ENCODE measurements at regions not wholly inside any gene's neighbourhood (a gene's known extent, or its start where the extent isn't known, plus 50 kb on each side); places are given as distances from the start of the nearest gene placed in this dataset.

- TF ChIP-seq JUNB (IDR thresholded peaks at IDR 0.05; ENCODE audit: unreplicated experiment) (no peak), NANOG (IDR thresholded peaks at IDR 0.05; ENCODE audit: borderline replicate concordance) (no peak), EZH2 (IDR thresholded peaks at IDR 0.05; ENCODE audit: low read depth, unreplicated experiment) (no peak), POLR2AphosphoS5 (IDR thresholded peaks at IDR 0.05; ENCODE audit: low read depth) (no peak), ZNF462 (CRISPR knock-in tag; IDR thresholded peaks at IDR 0.05) (no peak), REST (IDR thresholded peaks at IDR 0.05; ENCODE audit: unreplicated experiment) (no peak), CTCF (conservative IDR thresholded peaks at IDR 0.05; ENCODE audit: low read depth in 2 of 2) (no peak), ZNF114 (CRISPR knock-in tag; IDR thresholded peaks at IDR 0.05) (no peak), ETS1 (IDR thresholded peaks at IDR 0.05) (no peak), ZNF331 (CRISPR knock-in tag; IDR thresholded peaks at IDR 0.05; ENCODE audit: low read depth) (no peak)
- Histone ChIP-seq H3K27me3 (ENCODE audit: insufficient read depth) (no peaks in the 10 kb centered on the region), H3K27ac (ENCODE audit: low read depth) (no peak overlapping the region), H3K4me3 (no peak overlapping the region), H3K79me2 (replicated peaks; ENCODE audit: insufficient read depth) (peaks cover 87% of the 10 kb centered on the region), H4K20me1 (replicated peaks; ENCODE audit: insufficient read depth) (no peaks in the 10 kb centered on the region; the same call in 1 of the 2 replicates), H3K36me3 (ENCODE audit: insufficient read depth) (0 out of 2 replicates have a peak, but pooled peaks cover 3% of the 10 kb centered on the region), H3K4me1 (ENCODE audit: insufficient read depth) (0 out of 2 replicates have a peak, but pooled peaks cover 8% of the 10 kb centered on the region), H3K4me2 (no peak overlapping the region), H3F3A (replicated peaks; ENCODE audit: low read depth) (no peaks in the 10 kb centered on the region), H2AFZ (no peak overlapping the region), H3K9me2 (ENCODE audit: insufficient read depth) (no peaks in the 10 kb centered on the region)
- no peak for ATAC-seq
- Mint-ChIP-seq H3K9me3 (peaks cover 2% of the 10 kb centered on the region; the same call in 2 of the 3 replicates), H3K4me3 (no peak overlapping the region), H3K4me1 (peaks cover 14% of the 10 kb centered on the region; the same call in 2 of the 3 replicates), H3K36me3 (ENCODE audit: low read depth) (no peaks in the 10 kb centered on the region; the same call in 2 of the 3 replicates), H3K27me3 (ENCODE audit: insufficient read depth, low read depth, poor library complexity) (peaks cover 2% of the 10 kb centered on the region), H3K27ac (no peak overlapping the region)
- no peak for DNase-seq (ENCODE audit: low spot score)
These were observed 376.4 kb downstream of the FGF9 start for GRCh38 chr13:22047082-22047784.

All from GM23338 (cell line).